Coronary artery (tissue), 2 donors: ENCODE measurements at regions not wholly inside any gene's neighbourhood (a gene's known extent, or its start where the extent isn't known, plus 50 kb on each side); places are given as distances from the start of the nearest gene placed in this dataset.

Source experiments
- DNase-seq: peaks from one replicate; pipeline ENCODE4 v3.0.0-alpha.2; 2017; ENCODE audit warnings: low spot score
- H3K27ac ChIP-seq, 2 donors: fragments of 200-600 bp; sonication (generic); one replicate each; pipeline ENCODE4 v1.5.1; 2016 to 2019
- H3K4me3 ChIP-seq: fragments of 200-600 bp; sonication (generic); 2 replicates; pipeline ENCODE4 v1.5.1; 2016; ENCODE audit warnings: mild to moderate bottlenecking, moderate library complexity
- CTCF ChIP-seq: fragments of 200-600 bp; sonication (generic); IDR thresholded peaks from one replicate; pipeline ENCODE4 v1.5.1; 2019; ENCODE audit warnings: antibody characterized with exemption

DNA sequence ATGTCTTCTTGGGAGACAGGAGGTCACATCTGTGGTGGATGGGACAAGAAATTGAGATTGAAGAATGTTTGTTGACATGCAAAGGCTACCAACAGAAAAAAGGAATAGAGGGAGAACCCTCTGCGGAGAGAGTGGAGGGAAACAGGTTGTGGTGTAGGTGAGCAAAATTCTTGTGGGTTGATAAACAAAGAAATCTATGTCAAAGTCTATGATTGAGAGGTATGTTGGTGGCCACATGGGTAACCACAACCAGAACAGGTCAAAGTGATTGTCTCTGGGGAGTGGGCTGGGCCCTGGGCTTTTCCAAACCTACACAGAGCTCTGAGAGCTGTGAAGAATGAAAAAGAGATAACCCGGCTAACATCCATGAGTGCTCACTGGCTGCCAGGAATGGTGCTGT lies 62.8 kb upstream of the NCK2 start:
- H3K27ac ChIP-seq: no peak overlapping the region
- no peak for DNase-seq
- no peak overlapping the region for H3K4me3 ChIP-seq
- TF ChIP-seq CTCF: no peak

- Histone ChIP-seq H3K27ac (no peak overlapping the region), H3K4me3 (no peak overlapping the region)
- TF ChIP-seq CTCF: no peak
- no peak for DNase-seq
These were observed 64.4 kb upstream of the NCK2 start for GRCh38 chr2:105680357-105680756.

DNA sequence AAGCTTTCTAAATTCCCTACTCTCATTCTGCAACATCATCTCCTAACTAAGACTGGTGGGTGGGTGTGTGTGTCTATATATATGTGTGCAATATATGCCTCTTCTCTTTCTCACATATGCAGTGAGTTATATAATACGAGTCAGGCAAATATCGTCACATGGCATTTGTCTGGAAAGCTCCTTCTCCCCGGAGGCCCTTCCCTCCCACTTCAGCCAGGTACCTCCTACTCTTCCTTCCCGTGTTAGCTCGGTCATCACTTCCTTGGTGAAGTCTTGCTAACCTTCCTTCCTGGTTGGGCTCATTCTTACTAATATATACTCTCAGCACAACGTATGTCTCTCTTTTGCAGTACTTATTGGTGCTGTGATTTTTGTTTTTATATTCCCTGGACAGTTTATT lies 66.4 kb upstream of the NCK2 start:
- TF ChIP-seq CTCF: no peak
- DNase-seq: no peak
- no peak overlapping the region for H3K4me3 ChIP-seq
- no peak overlapping the region for H3K27ac ChIP-seq

DNA sequence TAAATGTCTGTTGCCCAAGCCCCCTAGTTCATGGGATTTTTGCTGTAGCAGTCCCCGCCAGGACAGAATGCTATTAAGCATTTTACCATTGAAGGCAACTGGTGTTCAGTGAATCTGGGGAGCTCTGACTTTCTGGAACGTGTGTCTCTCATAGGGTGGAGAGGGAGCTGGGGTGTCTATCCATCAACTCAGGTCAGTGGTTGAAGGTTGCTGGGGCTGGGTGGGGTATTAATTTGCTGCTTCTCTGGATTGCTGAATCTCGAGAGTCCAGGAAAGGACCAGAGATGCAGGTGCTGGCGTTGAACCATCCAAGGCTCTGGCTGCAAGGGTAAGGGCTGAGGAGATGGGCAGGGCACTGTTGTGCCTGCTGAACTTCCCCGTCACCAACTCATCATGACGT lies 66.8 kb upstream of the NCK2 start:
- H3K27ac ChIP-seq: no peak overlapping the region
- H3K4me3 ChIP-seq: no peak overlapping the region
- no peak for TF ChIP-seq CTCF
- no peak for DNase-seq

- no peak for TF ChIP-seq CTCF
- Histone ChIP-seq H3K4me3 (no peak overlapping the region), H3K27ac (no peak overlapping the region)
- no peak for DNase-seq
These were observed 68.9 kb upstream of the NCK2 start for GRCh38 chr2:105675841-105676240.

DNA sequence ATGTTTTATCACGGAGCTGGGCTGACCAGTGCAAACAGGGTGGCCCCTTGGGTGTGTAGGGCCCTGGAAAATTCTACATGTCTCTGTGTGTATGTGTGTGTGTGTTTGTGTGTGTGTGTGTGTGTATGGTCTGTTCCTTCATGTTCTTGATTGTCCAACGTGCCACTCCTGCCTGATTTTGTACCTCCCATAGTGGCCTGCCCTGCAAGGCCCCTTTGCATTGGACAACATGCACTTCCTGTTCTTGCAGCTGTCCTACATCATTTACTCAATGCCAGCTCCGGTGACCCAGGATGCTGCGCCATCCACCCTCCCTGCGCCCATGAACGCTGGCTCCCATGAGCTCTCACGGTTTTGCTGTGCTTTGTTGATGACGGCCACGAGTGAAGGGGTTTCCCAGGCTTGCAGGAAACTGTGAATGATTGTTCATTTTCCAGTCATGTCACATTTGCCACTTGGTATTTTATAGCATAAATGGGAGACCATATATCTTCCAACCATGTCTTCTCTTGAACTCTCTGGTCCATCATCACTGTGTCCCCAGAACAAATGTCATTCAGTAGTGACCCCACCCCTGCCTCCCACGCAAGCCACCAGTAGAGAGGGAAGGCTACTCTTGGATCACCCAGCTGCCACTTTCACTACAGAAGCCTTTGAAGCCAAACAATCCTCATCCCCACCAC lies 69.7 kb upstream of the NCK2 start:
- DNase-seq: no peak
- Histone ChIP-seq H3K4me3 (no peak overlapping the region), H3K27ac (no peak overlapping the region)
- TF ChIP-seq CTCF: no peak

GRCh38 chr2:105674401-105674800 lies 70.3 kb upstream of the NCK2 start:
- H3K4me3 ChIP-seq: no peak overlapping the region
- no peak for DNase-seq
- no peak overlapping the region for H3K27ac ChIP-seq
- TF ChIP-seq CTCF: no peak
